ENCODE measurements at regions not wholly inside any gene's neighbourhood (a gene's known extent, or its start where the extent isn't known, plus 50 kb on each side); places are given as distances from the start of the nearest gene placed in this dataset.

GRCh38 chr1:83615370-83615769, 383.6 kb downstream of the TTLL7 start:
- DNase-seq (ENCODE audit: low read depth, low spot score) = no peak
- no peak overlapping the region for H3K27ac ChIP-seq

- DNase-seq (ENCODE audit: low read depth, low spot score) = no peak
- H3K27ac ChIP-seq = no peak overlapping the region
These were observed 392.4 kb downstream of the TTLL7 start for GRCh38 chr1:83606416-83606955.

GRCh38 chr1:83596331-83596730, 402.6 kb downstream of the TTLL7 start:
- DNase-seq (ENCODE audit: low read depth, low spot score) = no peak
- H3K27ac ChIP-seq = no peak overlapping the region

- DNase-seq (ENCODE audit: low read depth, low spot score) = no peak
- no peak overlapping the region for H3K27ac ChIP-seq
These were observed 405.9 kb downstream of the TTLL7 start for GRCh38 chr1:83593073-83593472.

- H3K27ac ChIP-seq = no peak overlapping the region
- no peak for DNase-seq (ENCODE audit: low read depth, low spot score)
These were observed 410.8 kb downstream of the TTLL7 start for GRCh38 chr1:83588140-83588539.

GRCh38 chr1:83583351-83584014, 415.4 kb downstream of the TTLL7 start:
- H3K27ac ChIP-seq = no peak overlapping the region
- DNase-seq (ENCODE audit: low read depth, low spot score) = no peak

- H3K27ac ChIP-seq = no peak overlapping the region
- no peak for DNase-seq (ENCODE audit: low read depth, low spot score)
These were observed 417.2 kb downstream of the TTLL7 start for GRCh38 chr1:83581747-83582146.

- H3K27ac ChIP-seq = no peak overlapping the region
- no peak for DNase-seq (ENCODE audit: low read depth, low spot score)
These were observed 424.1 kb downstream of the TTLL7 start for GRCh38 chr1:83574791-83575190.

- no peak overlapping the region for H3K27ac ChIP-seq
- no peak for DNase-seq (ENCODE audit: low read depth, low spot score)
These were observed 425.2 kb downstream of the TTLL7 start for GRCh38 chr1:83573776-83574175.

- no peak overlapping the region for H3K27ac ChIP-seq
- no peak for DNase-seq (ENCODE audit: low read depth, low spot score)
These were observed 427.4 kb downstream of the TTLL7 start for GRCh38 chr1:83571536-83571935.

- no peak overlapping the region for H3K27ac ChIP-seq
- DNase-seq (ENCODE audit: low read depth, low spot score) = no peak
These were observed 437.6 kb downstream of the TTLL7 start for GRCh38 chr1:83561346-83561745.

- DNase-seq (ENCODE audit: low read depth, low spot score) = no peak
- H3K27ac ChIP-seq = no peak overlapping the region
These were observed 439.6 kb downstream of the TTLL7 start for GRCh38 chr1:83559129-83559840.

- no peak overlapping the region for H3K27ac ChIP-seq
- no peak for DNase-seq (ENCODE audit: low read depth, low spot score)
These were observed 443.1 kb downstream of the TTLL7 start for GRCh38 chr1:83555871-83556270.

GRCh38 chr1:83554174-83554573, 444.8 kb downstream of the TTLL7 start:
- DNase-seq (ENCODE audit: low read depth, low spot score) = no peak
- no peak overlapping the region for H3K27ac ChIP-seq

GRCh38 chr1:83552820-83553219, 446.1 kb downstream of the TTLL7 start:
- DNase-seq (ENCODE audit: low read depth, low spot score) = no peak
- H3K27ac ChIP-seq = no peak overlapping the region

GRCh38 chr1:83548311-83548710, 450.6 kb downstream of the TTLL7 start:
- DNase-seq (ENCODE audit: low read depth, low spot score) = no peak
- H3K27ac ChIP-seq = no peak overlapping the region

GRCh38 chr1:83547901-83548300, 451.0 kb downstream of the TTLL7 start:
- H3K27ac ChIP-seq = no peak overlapping the region
- no peak for DNase-seq (ENCODE audit: low read depth, low spot score)

- DNase-seq (ENCODE audit: low read depth, low spot score) = no peak
- H3K27ac ChIP-seq = no peak overlapping the region
These were observed 452.1 kb downstream of the TTLL7 start for GRCh38 chr1:83546874-83547273.

GRCh38 chr1:83545066-83545862, 453.7 kb downstream of the TTLL7 start:
- no peak for DNase-seq (ENCODE audit: low read depth, low spot score)
- H3K27ac ChIP-seq = no peak overlapping the region

GRCh38 chr1:83543222-83543973, 455.5 kb downstream of the TTLL7 start:
- DNase-seq (ENCODE audit: low read depth, low spot score) = no peak
- H3K27ac ChIP-seq = no peak overlapping the region
